ENCODE measurements at regions not wholly inside any gene's neighbourhood (a gene's known extent, or its start where the extent isn't known, plus 50 kb on each side); places are given as distances from the start of the nearest gene placed in this dataset.

DNA sequence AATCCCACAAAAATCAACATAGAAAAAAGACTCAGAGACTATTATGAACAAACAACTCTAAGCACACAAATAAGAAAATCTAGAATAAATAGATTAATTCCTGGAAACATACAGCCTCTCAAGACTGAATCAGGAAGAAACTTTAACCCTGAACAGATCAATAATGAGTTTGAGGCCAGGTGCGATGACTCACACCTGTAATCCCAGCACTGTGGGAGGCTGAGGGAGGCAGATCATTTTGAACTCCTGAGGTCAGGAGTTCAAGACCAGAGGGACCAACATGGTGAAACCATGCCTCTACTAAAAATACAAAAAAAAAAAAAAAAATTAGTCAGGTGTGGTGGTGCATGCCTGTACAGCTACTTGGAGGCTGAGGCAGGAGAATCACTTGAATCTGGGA lies 499.5 kb upstream of the LUZP2 start:
- TF ChIP-seq, protein P1, sequence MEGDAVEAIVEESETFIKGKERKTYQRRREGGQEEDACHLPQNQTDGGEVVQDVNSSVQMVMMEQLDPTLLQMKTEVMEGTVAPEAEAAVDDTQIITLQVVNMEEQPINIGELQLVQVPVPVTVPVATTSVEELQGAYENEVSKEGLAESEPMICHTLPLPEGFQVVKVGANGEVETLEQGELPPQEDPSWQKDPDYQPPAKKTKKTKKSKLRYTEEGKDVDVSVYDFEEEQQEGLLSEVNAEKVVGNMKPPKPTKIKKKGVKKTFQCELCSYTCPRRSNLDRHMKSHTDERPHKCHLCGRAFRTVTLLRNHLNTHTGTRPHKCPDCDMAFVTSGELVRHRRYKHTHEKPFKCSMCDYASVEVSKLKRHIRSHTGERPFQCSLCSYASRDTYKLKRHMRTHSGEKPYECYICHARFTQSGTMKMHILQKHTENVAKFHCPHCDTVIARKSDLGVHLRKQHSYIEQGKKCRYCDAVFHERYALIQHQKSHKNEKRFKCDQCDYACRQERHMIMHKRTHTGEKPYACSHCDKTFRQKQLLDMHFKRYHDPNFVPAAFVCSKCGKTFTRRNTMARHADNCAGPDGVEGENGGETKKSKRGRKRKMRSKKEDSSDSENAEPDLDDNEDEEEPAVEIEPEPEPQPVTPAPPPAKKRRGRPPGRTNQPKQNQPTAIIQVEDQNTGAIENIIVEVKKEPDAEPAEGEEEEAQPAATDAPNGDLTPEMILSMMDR (IDR thresholded peaks at IDR 0.05; ENCODE audit: low read length), result no peak
- TF ChIP-seq EZH2 (optimal IDR thresholded peaks at IDR 0.05; ENCODE audit: low read depth, low read length) (no peak), EZH2phosphoT487 (IDR thresholded peaks at IDR 0.05; ENCODE audit: low read length) (no peak)

All from MM.1S (cell line).